ENCODE measurements at regions not wholly inside any gene's neighbourhood (a gene's known extent, or its start where the extent isn't known, plus 50 kb on each side); places are given as distances from the start of the nearest gene placed in this dataset.
A peak's percentile ranks its signal among the peaks of the same experiment; 100 is the strongest.

GRCh38 chr9:134569626-134570025 lies 72.0 kb upstream of the COL5A1 start:
- Mint-ChIP-seq H3K36me3 (ENCODE audit: low read depth) (no peaks in the 10 kb centered on the region), H3K4me3 (no peak overlapping the region), H3K9me3 (peaks cover 4% of the 10 kb centered on the region), H3K27me3 (ENCODE audit: insufficient read depth) (peaks cover 3% of the 10 kb centered on the region), H3K4me1 (no peaks in the 10 kb centered on the region), H3K27ac (no peak overlapping the region)
- no peaks in the 10 kb centered on the region for H3K36me3 ChIP-seq (ENCODE audit: control insufficient read depth, insufficient read depth, low read length)
- peak; percentile 10 for DNase-seq
- no peak overlapping the region for H3K4me3 ChIP-seq (ENCODE audit: low read length)
- no peak overlapping the region for H3K27ac ChIP-seq (ENCODE audit: low read depth, low read length)
- no peaks in the 10 kb centered on the region for H3K9me3 ChIP-seq (ENCODE audit: control insufficient read depth, low read length)
- H3K9ac ChIP-seq (ENCODE audit: extremely low read depth, low read length, poor library complexity, severe bottlenecking): no peak overlapping the region
- TF ChIP-seq CTCF (conservative IDR thresholded peaks at IDR 0.05): no peak
- no peaks in the 10 kb centered on the region for H3K27me3 ChIP-seq (ENCODE audit: control insufficient read depth, insufficient read depth, low read length, poor library complexity, severe bottlenecking)
- no peaks in the 10 kb centered on the region for H3K4me1 ChIP-seq (ENCODE audit: control insufficient read depth, insufficient read depth, low read length)
- 88 to 93% methylated on average over 6 to 7 of the region's 7 CpGs for WGBS, 2 experiments (ENCODE audit: insufficient coverage in 1 of 2, insufficient read length in 1 of 2)

DNA sequence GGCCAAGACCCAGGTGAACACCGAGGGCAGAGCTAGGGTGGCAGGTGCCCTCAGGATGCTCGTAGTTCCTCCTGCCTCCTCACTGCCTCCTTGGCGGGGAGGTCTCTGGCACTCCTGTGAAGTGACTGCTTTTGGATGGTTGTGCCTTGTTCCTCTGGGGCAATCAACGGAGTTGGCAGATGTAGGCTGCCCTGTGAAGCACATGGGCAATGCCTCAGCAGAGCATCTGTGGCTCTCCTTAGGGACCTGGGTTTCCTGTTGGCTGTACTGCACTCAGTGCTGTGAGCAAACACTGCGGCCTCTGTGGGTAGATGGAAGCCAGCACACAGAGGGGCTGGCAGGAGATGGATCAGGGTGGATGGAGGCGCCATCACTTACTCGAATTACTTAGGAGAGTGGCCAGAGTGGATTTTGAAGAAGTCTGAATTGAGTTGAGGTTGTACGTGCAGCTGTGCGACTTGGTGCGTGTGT lies 71.4 kb upstream of the COL5A1 start:
- no peak overlapping the region for H3K4me3 ChIP-seq (ENCODE audit: low read length)
- H3K27me3 Mint-ChIP-seq (ENCODE audit: insufficient read depth): peaks cover 3% of the 10 kb centered on the region
- H3K27ac ChIP-seq (ENCODE audit: low read depth, low read length): no peak overlapping the region
- H3K36me3 Mint-ChIP-seq (ENCODE audit: low read depth): no peaks in the 10 kb centered on the region
- H3K9ac ChIP-seq (ENCODE audit: extremely low read depth, low read length, poor library complexity, severe bottlenecking): no peak overlapping the region
- peak; percentile 27 for DNase-seq
- no peaks in the 10 kb centered on the region for H3K9me3 ChIP-seq (ENCODE audit: control insufficient read depth, low read length)
- no peak overlapping the region for H3K27ac Mint-ChIP-seq
- H3K9me3 Mint-ChIP-seq: peaks cover 3% of the 10 kb centered on the region
- WGBS, 2 experiments (ENCODE audit: insufficient coverage in 1 of 2, insufficient read length in 1 of 2): 92% methylated on average over 5 to 10 of the region's 10 CpGs
- TF ChIP-seq CTCF (conservative IDR thresholded peaks at IDR 0.05): no peak
- no peaks in the 10 kb centered on the region for H3K4me1 ChIP-seq (ENCODE audit: control insufficient read depth, insufficient read depth, low read length)
- H3K36me3 ChIP-seq (ENCODE audit: control insufficient read depth, insufficient read depth, low read length): no peaks in the 10 kb centered on the region
- H3K27me3 ChIP-seq (ENCODE audit: control insufficient read depth, insufficient read depth, low read length, poor library complexity, severe bottlenecking): no peaks in the 10 kb centered on the region
- no peak overlapping the region for H3K4me3 Mint-ChIP-seq
- no peaks in the 10 kb centered on the region for H3K4me1 Mint-ChIP-seq

DNA sequence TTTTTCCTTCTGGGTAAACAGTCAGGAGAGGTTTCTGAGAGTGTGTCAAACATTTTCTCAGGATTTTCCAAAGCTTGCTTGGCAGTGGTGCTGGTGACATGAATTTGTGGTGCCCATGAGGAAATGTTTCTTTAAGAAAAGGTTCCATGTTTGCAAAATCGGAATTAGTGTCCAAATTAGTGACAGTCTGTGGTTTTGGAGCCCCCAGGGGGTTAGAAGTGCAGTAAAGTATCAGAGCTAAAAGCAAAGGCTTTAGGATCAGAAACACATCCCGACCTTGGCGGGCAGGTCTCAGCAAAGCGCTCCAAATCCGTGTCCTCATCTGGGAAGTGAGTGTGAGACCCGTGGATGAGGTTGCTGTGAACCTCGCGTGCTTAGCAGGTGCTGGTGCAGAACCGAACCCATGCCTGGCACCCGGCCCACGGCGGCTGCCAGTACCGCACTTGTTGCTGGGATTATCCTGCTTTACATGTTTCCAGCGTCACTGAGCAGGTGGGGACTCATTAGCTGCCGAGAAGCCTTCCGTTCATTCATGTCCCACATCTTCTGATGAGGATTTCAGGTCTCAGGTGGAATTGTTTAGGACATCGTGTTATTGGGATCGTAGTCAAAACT lies 70.8 kb upstream of the COL5A1 start:
- WGBS, 2 experiments (ENCODE audit: insufficient coverage in 1 of 2, insufficient read length in 1 of 2): 89 to 92% methylated on average over 16 to 18 of the region's 18 CpGs
- Histone ChIP-seq H3K4me1 (ENCODE audit: control insufficient read depth, insufficient read depth, low read length) (no peaks in the 10 kb centered on the region), H3K4me3 (ENCODE audit: low read length) (no peak overlapping the region), H3K27ac (ENCODE audit: low read depth, low read length) (no peak overlapping the region), H3K27me3 (ENCODE audit: control insufficient read depth, insufficient read depth, low read length, poor library complexity, severe bottlenecking) (no peaks in the 10 kb centered on the region), H3K36me3 (ENCODE audit: control insufficient read depth, insufficient read depth, low read length) (no peaks in the 10 kb centered on the region), H3K9me3 (ENCODE audit: control insufficient read depth, low read length) (no peaks in the 10 kb centered on the region), H3K9ac (ENCODE audit: extremely low read depth, low read length, poor library complexity, severe bottlenecking) (no peak overlapping the region)
- Mint-ChIP-seq H3K36me3 (ENCODE audit: low read depth) (no peaks in the 10 kb centered on the region), H3K9me3 (peaks cover 3% of the 10 kb centered on the region), H3K27ac (no peak overlapping the region), H3K4me3 (no peak overlapping the region), H3K27me3 (ENCODE audit: insufficient read depth) (peaks cover 4% of the 10 kb centered on the region), H3K4me1 (no peaks in the 10 kb centered on the region)
- no peak for TF ChIP-seq CTCF (conservative IDR thresholded peaks at IDR 0.05)
- DNase-seq: peak; percentile 35

Data from endodermal cell (in vitro differentiated cells).